Lower lobe of right lung (tissue), 2 donors: ENCODE measurements at regions not wholly inside any gene's neighbourhood (a gene's known extent, or its start where the extent isn't known, plus 50 kb on each side); places are given as distances from the start of the nearest gene placed in this dataset.

Source experiments
- ATAC-seq, 2 donors: fragments of 200-7000 bp; cut with Tn5 transposase; one replicate each; pipeline ENCODE4 v1.9.1; 2020 to 2022; ENCODE audit warnings: mild to moderate bottlenecking in 2 of 2, moderate library complexity in 2 of 2
- DNase-seq: peaks from one replicate; pipeline ENCODE4 v3.0.0-alpha.2; 2020
- H3K27ac ChIP-seq: fragments of 200-600 bp; one replicate; pipeline ENCODE4 v1.8.0; 2022
- H3K27me3 ChIP-seq: fragments of 200-600 bp; one replicate; pipeline ENCODE4 v1.8.0; 2022; ENCODE audit warnings: low read depth
- H3K36me3 ChIP-seq: fragments of 200-600 bp; one replicate; pipeline ENCODE4 v1.8.0; 2022; ENCODE audit warnings: mild to moderate bottlenecking
- H3K4me1 ChIP-seq: fragments of 200-600 bp; one replicate; pipeline ENCODE4 v1.8.0; 2022
- H3K4me3 ChIP-seq: fragments of 200-600 bp; one replicate; pipeline ENCODE4 v1.8.0; 2022; ENCODE audit warnings: mild to moderate bottlenecking
- H3K9me3 ChIP-seq: fragments of 200-600 bp; one replicate; pipeline ENCODE4 v1.8.0; 2022
- CTCF ChIP-seq: fragments of 200-600 bp; IDR thresholded peaks from one replicate; pipeline ENCODE4 v1.8.0; 2022; ENCODE audit warnings: antibody characterized with exemption, mild to moderate bottlenecking
- intact Hi-C: fragments of 100-400 bp; cut with DNase I; formaldehyde crosslinking; loops from one replicate; pipeline ENCODE4 v1.11.0; 2022
- donor health status: DM: no; HTN: yes; CAD: no; lungs with severe emphysema.

- intact Hi-C loops: no loop called here
- no peaks in the 10 kb centered on the region for H3K27me3 ChIP-seq
- TF ChIP-seq CTCF: no peak
- no peak overlapping the region for H3K27ac ChIP-seq
- H3K4me3 ChIP-seq: no peak overlapping the region
- no peak for ATAC-seq
- H3K4me1 ChIP-seq: no peaks in the 10 kb centered on the region
- H3K9me3 ChIP-seq: no peaks in the 10 kb centered on the region
- no peaks in the 10 kb centered on the region for H3K36me3 ChIP-seq
- no peak for DNase-seq
Observed at GRCh38 chr16:73275024-73275423, 227.1 kb upstream of the ZFHX3 start.

GRCh38 chr16:73274140-73274539 lies 226.2 kb upstream of the ZFHX3 start:
- ATAC-seq: no peak
- intact Hi-C loops: no loop called here

GRCh38 chr16:73268366-73268993 lies 220.6 kb upstream of the ZFHX3 start:
- Histone ChIP-seq H3K36me3 (no peaks in the 10 kb centered on the region), H3K9me3 (no peaks in the 10 kb centered on the region), H3K4me3 (no peak overlapping the region), H3K27ac (no peak overlapping the region), H3K27me3 (no peaks in the 10 kb centered on the region), H3K4me1 (no peaks in the 10 kb centered on the region)
- no peak for TF ChIP-seq CTCF
- DNase-seq (no peak), ATAC-seq (no peak)
- intact Hi-C loops: no loop called here

More at GRCh38 chr16:73274140-73274539, 226.2 kb upstream of the ZFHX3 start:
- Histone ChIP-seq H3K27me3 (no peaks in the 10 kb centered on the region), H3K9me3 (no peaks in the 10 kb centered on the region), H3K36me3 (no peaks in the 10 kb centered on the region), H3K4me1 (no peaks in the 10 kb centered on the region), H3K4me3 (no peak overlapping the region), H3K27ac (no peak overlapping the region)
- no peak for TF ChIP-seq CTCF
- DNase-seq: no peak

GRCh38 chr16:73265935-73266334 lies 218.0 kb upstream of the ZFHX3 start:
- H3K27me3 ChIP-seq: no peaks in the 10 kb centered on the region
- H3K9me3 ChIP-seq: no peaks in the 10 kb centered on the region
- DNase-seq (no peak), ATAC-seq (no peak)
- H3K27ac ChIP-seq: no peak overlapping the region
- H3K36me3 ChIP-seq: no peaks in the 10 kb centered on the region
- no peak overlapping the region for H3K4me3 ChIP-seq
- TF ChIP-seq CTCF: no peak
- H3K4me1 ChIP-seq: no peaks in the 10 kb centered on the region
- intact Hi-C loops: no loop called here

GRCh38 chr16:73265124-73265837 lies 217.4 kb upstream of the ZFHX3 start:
- H3K36me3 ChIP-seq: no peaks in the 10 kb centered on the region
- H3K27ac ChIP-seq: no peak overlapping the region
- intact Hi-C loops: no loop called here
- ATAC-seq (no peak), DNase-seq (no peak)
- no peaks in the 10 kb centered on the region for H3K4me1 ChIP-seq
- H3K4me3 ChIP-seq: no peak overlapping the region
- TF ChIP-seq CTCF: no peak
- no peaks in the 10 kb centered on the region for H3K9me3 ChIP-seq
- no peaks in the 10 kb centered on the region for H3K27me3 ChIP-seq
